Mesothelial cell of epicardium (in vitro differentiated cells): ENCODE measurements at regions not wholly inside any gene's neighbourhood (a gene's known extent, or its start where the extent isn't known, plus 50 kb on each side); places are given as distances from the start of the nearest gene placed in this dataset.

Experiments used
- DNase-seq, 2 experiments: peaks; one replicate each; pipeline ENCODE4 v3.0.0; 2021; ENCODE audit warnings: low spot score in 2 of 2; ENCODE audit not compliant: unreplicated experiment in 2 of 2
- H3K27ac Mint-ChIP-seq: 2 replicates; pipeline ENCODE4 v1.8.0; 2021; ENCODE audit warnings: mixed read lengths
- H3K27me3 Mint-ChIP-seq: 2 replicates; pipeline ENCODE4 v1.8.0; 2021; ENCODE audit warnings: low read depth, mixed read lengths
- H3K36me3 Mint-ChIP-seq: 2 replicates; pipeline ENCODE4 v1.8.0; 2021; ENCODE audit warnings: mixed read lengths
- H3K4me1 Mint-ChIP-seq: 2 replicates; pipeline ENCODE4 v1.8.0; 2021; ENCODE audit warnings: mixed read lengths
- H3K4me3 Mint-ChIP-seq: 2 replicates; pipeline ENCODE4 v1.8.0; 2021; ENCODE audit warnings: mild to moderate bottlenecking, moderate library complexity, mixed read lengths
- H3K9me3 Mint-ChIP-seq: 2 replicates; pipeline ENCODE4 v1.8.0; 2021; ENCODE audit warnings: mixed read lengths
- CTCF ChIP-seq: fragments of 200-600 bp; sonication (generic); IDR thresholded peaks from one replicate; pipeline ENCODE4 v1.5.0; 2021; ENCODE audit warnings: antibody characterized with exemption; ENCODE audit not compliant: unreplicated experiment

- DNase-seq: peak in 1 of 2 experiments; percentile 27
- peaks cover 8% of the 10 kb centered on the region for H3K9me3 Mint-ChIP-seq
- H3K27ac Mint-ChIP-seq: no peak overlapping the region
- peaks cover 16% of the 10 kb centered on the region for H3K27me3 Mint-ChIP-seq
- TF ChIP-seq CTCF: no peak
- H3K36me3 Mint-ChIP-seq: no peaks in the 10 kb centered on the region
- H3K4me1 Mint-ChIP-seq: peaks cover 6% of the 10 kb centered on the region
- H3K4me3 Mint-ChIP-seq: no peak overlapping the region
These were observed 154.0 kb upstream of the TSHZ3 start for GRCh38 chr19:31503211-31503610.

- Mint-ChIP-seq H3K9me3 (no peaks in the 10 kb centered on the region), H3K27me3 (peaks cover 18% of the 10 kb centered on the region), H3K36me3 (no peaks in the 10 kb centered on the region), H3K27ac (no peak overlapping the region), H3K4me3 (no peak overlapping the region), H3K4me1 (peaks cover 7% of the 10 kb centered on the region)
- no peak for TF ChIP-seq CTCF
- peak in 1 of 2 experiments; percentile 20 for DNase-seq
These were observed 155.0 kb upstream of the TSHZ3 start for GRCh38 chr19:31504221-31504620.

GRCh38 chr19:31505596-31505910 lies 156.3 kb upstream of the TSHZ3 start:
- no peaks in the 10 kb centered on the region for H3K9me3 Mint-ChIP-seq
- peak in 1 of 2 experiments; percentile 17 for DNase-seq

GRCh38 chr19:31506102-31506501 lies 156.9 kb upstream of the TSHZ3 start:
- H3K27me3 Mint-ChIP-seq: peaks cover 18% of the 10 kb centered on the region
- TF ChIP-seq CTCF: no peak
- no peak overlapping the region for H3K27ac Mint-ChIP-seq
- no peaks in the 10 kb centered on the region for H3K36me3 Mint-ChIP-seq
- no peak overlapping the region for H3K4me3 Mint-ChIP-seq
- H3K4me1 Mint-ChIP-seq: peaks cover 7% of the 10 kb centered on the region
- H3K9me3 Mint-ChIP-seq: no peaks in the 10 kb centered on the region
- peak in 1 of 2 experiments; percentile 7 for DNase-seq

More at GRCh38 chr19:31505596-31505910, 156.3 kb upstream of the TSHZ3 start:
- H3K27ac Mint-ChIP-seq: no peak overlapping the region
- peaks cover 18% of the 10 kb centered on the region for H3K27me3 Mint-ChIP-seq
- no peak for TF ChIP-seq CTCF
- H3K4me1 Mint-ChIP-seq: peaks cover 7% of the 10 kb centered on the region
- H3K36me3 Mint-ChIP-seq: no peaks in the 10 kb centered on the region
- H3K4me3 Mint-ChIP-seq: no peak overlapping the region

- H3K27me3 Mint-ChIP-seq: peaks cover 6% of the 10 kb centered on the region
These were observed 161.4 kb upstream of the TSHZ3 start for GRCh38 chr19:31510635-31511034.

More at GRCh38 chr19:31510635-31511034, 161.4 kb upstream of the TSHZ3 start:
- Mint-ChIP-seq H3K4me1 (peaks cover 16% of the 10 kb centered on the region), H3K27ac (no peak overlapping the region), H3K4me3 (no peak overlapping the region), H3K9me3 (no peaks in the 10 kb centered on the region), H3K36me3 (no peaks in the 10 kb centered on the region)
- no peak for TF ChIP-seq CTCF
- no peak for DNase-seq
